LNCAP (cell line): ENCODE measurements at regions not wholly inside any gene's neighbourhood (a gene's known extent, or its start where the extent isn't known, plus 50 kb on each side); places are given as distances from the start of the nearest gene placed in this dataset.

ENCODE experiments used
- TF ChIP-seq, protein P1 (sequence below): fragments of 450-650 bp; IDR thresholded peaks from 2 replicates; pipeline ENCODE4 v1.5.1; 2017; ENCODE audit warnings: mild to moderate bottlenecking

DNA sequence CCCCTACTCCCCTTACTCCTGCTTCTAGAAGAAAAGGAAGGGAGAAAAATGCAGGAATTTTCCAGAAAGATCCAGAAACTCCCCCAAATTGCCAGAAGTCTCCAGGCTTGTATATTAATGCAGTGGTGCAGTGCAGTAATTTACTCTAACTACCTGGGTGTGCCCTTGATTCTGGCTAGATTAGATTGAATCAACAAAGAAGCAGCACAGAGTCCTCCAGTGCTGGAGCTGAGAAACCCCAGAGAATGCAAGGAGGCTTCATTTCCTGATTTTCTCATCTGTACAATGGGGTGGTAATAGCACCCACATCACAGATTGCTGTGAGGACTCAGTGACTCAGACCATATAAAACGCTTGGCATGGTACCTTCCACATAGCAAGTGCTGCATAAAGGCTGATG lies 247.3 kb upstream of the RPL38 start:
- TF ChIP-seq, protein P1, sequence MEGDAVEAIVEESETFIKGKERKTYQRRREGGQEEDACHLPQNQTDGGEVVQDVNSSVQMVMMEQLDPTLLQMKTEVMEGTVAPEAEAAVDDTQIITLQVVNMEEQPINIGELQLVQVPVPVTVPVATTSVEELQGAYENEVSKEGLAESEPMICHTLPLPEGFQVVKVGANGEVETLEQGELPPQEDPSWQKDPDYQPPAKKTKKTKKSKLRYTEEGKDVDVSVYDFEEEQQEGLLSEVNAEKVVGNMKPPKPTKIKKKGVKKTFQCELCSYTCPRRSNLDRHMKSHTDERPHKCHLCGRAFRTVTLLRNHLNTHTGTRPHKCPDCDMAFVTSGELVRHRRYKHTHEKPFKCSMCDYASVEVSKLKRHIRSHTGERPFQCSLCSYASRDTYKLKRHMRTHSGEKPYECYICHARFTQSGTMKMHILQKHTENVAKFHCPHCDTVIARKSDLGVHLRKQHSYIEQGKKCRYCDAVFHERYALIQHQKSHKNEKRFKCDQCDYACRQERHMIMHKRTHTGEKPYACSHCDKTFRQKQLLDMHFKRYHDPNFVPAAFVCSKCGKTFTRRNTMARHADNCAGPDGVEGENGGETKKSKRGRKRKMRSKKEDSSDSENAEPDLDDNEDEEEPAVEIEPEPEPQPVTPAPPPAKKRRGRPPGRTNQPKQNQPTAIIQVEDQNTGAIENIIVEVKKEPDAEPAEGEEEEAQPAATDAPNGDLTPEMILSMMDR, result no peak

DNA sequence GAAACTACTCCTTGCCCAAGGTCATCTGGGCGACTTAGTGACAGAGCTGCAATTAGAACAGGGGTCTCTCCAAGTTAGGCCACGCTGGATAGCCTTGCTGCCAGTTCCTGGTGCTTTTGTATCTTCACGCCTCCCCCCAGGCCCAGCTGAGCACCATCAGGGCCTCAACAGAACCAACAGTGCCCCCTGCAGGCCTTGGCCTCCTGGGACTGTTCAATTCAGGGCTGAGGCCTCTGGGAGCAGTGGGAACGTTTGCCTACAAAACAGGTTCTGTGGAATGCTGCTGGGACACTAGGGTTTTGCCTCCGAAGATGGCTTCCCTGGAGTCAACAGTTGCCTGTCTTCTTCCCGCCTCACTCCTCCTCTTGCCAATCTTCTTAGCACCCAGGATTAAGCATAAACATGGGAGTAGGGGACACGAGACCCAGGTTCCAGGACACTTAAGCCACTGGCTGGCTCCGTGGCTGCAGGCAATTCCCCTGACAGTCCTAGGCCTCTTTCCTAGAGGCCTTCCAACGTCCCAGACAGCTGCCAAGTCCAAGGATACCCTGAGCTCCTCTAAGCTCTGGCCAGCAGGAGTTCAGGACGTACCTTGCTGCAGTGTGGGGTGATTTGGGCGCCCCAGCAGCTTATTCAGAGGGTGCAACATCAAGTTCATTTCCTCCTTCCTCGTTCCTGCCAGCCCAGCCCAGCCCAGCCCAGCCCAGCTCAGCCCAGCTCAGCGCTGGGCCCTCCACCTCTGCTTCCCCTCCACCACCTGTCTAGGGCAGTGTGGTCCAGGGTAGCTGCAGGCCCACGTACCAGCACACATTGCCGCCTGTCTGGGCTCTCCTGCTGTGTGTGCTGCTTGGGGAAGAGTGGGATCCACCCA lies 246.6 kb upstream of the RPL38 start:
- TF ChIP-seq, protein P1, result peak; percentile 66

DNA sequence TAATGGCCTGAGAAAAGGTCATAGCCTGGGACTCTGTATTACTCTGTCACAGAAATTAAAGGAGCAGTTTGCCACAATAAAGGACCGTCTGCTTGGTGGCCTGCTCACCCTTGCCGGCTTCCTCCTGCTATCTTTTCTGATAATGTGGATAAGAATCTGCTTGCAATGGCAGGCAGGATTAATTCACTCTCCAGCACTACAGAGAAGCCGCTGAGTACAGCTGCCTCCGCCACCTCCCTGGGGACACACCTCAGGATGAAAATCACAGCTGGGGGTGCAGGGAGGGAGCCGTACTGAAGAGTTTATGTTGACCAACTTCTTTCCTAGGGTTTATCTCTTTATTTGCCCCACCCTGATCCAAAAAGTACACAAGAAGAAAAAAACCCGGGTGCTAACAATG lies 245.9 kb upstream of the RPL38 start:
- TF ChIP-seq, protein P1, result no peak

DNA sequence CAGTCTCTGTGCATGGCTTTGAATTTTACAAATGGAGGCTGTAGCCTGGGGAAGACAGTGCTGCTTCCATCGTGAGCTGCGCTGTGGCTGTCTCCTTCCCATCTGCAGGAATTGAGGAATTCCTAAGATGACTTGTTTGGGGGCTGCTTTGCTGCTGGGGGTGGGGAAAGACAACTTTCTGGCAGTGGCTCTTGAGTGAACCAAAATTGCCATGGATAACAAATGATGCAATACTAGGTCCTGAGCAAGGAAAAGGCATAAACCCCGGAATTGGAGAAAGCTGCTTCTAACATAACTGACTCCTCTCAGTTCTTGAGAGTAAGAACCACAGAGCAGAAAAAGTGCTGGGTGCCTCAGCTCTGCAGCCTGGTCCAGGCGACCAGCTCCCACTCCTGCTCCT lies 245.0 kb upstream of the RPL38 start:
- TF ChIP-seq, protein P1, result no peak

DNA sequence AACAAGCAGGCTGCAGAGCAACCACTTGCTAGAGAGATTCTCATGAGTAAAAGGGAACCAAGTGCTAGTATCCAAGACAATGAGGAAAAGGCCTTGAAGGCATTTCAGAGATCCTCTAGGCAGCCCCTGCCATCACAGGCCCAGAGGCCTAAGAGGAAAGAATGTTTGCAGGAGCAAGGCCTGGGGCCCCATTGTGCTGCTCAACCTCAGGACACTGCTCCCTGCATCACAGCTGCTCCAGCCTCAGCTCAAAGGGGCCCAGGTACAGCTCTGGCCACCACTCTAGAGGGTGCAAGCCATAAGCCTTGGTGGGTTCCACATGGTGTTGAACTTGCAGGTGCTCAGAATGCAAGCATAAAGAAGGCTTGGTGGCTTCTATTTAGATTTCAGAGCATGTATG lies 243.0 kb upstream of the RPL38 start:
- TF ChIP-seq, protein P1, result no peak

DNA sequence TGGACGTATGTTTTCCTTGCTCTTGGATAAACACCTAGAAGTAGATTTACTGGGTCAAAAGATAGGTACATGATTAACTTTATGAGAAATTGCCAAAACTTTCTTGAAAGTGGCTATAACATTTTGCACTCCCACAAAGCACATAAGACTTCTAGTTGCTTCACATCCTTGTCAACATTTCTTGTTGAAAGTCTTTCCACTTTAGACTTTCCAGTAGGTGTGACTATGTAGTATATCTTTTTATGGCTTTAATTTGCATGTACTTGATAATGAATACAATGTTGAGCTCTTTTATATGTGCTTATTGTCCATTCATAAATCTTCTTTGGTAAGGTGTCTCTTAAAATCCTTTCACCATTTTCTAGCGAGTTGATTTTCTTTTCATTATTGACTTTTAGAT lies 241.2 kb upstream of the RPL38 start:
- TF ChIP-seq, protein P1, result no peak

DNA sequence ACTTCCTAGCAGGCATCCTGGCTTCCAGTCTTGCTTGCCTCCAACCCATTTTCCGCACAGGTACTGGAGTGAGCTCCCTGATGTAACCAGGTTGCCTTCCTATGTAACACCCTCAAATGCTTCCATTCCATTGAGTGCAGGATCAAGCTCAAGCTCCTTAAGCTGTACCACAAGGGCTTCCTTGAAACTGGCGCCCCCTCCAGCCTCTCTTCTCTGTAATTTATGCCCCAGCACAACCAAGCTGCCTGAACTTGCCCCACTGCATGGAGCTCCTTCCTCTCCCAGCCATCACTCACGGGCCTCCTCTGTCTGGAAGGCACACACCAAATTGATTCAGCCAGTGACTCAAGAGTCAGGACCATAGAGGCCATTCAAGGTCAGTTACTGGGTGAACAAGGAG lies 234.8 kb upstream of the RPL38 start:
- TF ChIP-seq, protein P1, result no peak

DNA sequence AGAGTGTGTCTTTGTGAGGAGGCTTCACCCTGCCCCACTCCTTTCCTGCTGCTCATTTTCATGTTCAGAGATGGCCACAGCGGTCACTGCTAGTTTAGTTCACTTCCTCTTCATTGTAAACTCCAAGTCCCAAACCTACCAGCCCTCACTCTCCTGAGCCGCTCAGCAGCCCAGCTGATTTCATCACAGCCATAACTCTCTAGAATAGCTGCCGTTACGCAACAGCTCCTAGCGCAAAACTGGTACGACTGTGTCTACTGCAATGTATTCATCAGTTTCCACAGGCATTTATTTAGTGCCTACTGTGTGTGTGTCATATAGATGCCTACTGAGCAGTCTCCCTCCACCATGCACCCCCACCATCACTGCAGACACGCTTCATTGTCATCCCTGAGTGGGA lies 233.5 kb upstream of the RPL38 start:
- TF ChIP-seq, protein P1, result no peak
